ENCODE measurements at regions not wholly inside any gene's neighbourhood (a gene's known extent, or its start where the extent isn't known, plus 50 kb on each side); places are given as distances from the start of the nearest gene placed in this dataset.

DNA sequence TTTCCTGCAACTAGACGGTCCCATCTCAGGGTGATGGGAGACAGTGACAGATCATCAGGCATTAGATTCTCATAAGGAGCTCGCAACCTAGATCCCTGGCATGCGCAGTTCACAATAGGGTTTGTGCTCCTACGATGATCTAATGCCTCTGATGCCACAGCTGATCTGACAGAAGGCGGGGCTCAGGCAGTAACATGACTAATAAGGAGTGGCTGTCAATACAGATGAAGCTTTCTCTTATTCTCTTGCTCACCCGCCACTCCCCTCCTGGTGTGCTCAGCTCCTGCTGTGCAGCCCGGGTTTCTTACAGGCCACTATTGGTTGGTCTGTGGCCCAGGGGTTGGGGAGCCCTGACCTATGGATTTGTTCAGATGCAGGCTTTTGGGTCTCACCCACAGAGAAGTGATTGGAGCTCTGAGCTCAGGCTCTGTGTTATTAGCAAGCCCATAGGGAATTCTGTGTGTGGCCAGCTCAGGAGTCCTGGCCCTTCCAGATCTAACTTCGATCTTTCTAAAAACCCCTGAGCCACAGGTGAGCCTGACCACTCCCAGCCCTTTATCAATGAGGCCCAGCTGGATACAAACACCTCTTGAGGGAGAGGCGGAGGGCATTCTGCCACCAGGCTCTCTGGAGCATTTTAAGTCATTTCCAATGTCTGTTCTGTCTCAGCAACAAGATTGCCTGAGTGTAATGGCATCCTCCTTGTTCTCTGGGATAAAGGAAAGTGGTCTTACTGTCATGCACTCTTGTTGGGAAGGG is 351.8 kb downstream of the BUD13 start:
- no peak overlapping the region for H3K4me3 ChIP-seq (ENCODE audit: low read depth in 1 of 2, low read length in 2 of 2)
- H3K4me1 ChIP-seq (ENCODE audit: control insufficient read depth in 2 of 2, insufficient read depth in 2 of 2, low read length in 1 of 2): no peaks in the 10 kb centered on the region
- no peaks in the 10 kb centered on the region for H3K27me3 ChIP-seq (ENCODE audit: control insufficient read depth in 1 of 2, insufficient read depth in 2 of 2, low read length in 2 of 2)
- WGBS, 2 donors: 55% methylated on average over 9 of the region's 9 CpGs
- no peak overlapping the region for H3K27ac ChIP-seq (ENCODE audit: low read depth in 2 of 2, low read length in 1 of 2)
- no peaks in the 10 kb centered on the region for H3K36me3 ChIP-seq (ENCODE audit: control insufficient read depth in 2 of 2, insufficient read depth in 2 of 2, low read length in 1 of 2)
- no peaks in the 10 kb centered on the region for H3K9me3 ChIP-seq (ENCODE audit: control insufficient read depth in 2 of 2, insufficient read depth in 1 of 2, low read depth in 1 of 2, low read length in 1 of 2)

DNA sequence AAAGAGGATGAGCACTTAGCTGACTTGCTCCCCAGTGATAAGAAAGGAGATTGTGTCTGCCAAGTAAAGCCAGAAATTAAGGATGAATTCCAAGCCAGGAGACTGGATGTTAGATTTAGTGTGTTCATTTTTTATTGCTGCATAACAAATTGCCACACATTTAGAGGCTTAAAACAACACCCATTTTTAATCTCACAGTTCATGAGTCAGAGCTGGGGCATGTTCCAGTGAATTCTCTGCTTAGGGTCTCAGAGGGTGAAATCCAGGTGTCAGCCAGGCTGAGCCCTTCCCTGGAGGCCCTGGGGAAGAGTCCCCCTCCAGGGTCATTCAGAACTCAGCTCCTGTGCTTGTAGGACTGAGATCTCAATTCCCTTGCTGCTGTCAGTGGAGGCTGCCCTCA is 352.8 kb downstream of the BUD13 start:
- H3K27ac ChIP-seq (ENCODE audit: low read depth in 2 of 2, low read length in 1 of 2): no peak overlapping the region
- no peaks in the 10 kb centered on the region for H3K9me3 ChIP-seq (ENCODE audit: control insufficient read depth in 2 of 2, insufficient read depth in 1 of 2, low read depth in 1 of 2, low read length in 1 of 2)
- no peaks in the 10 kb centered on the region for H3K27me3 ChIP-seq (ENCODE audit: control insufficient read depth in 1 of 2, insufficient read depth in 2 of 2, low read length in 2 of 2)
- no peaks in the 10 kb centered on the region for H3K36me3 ChIP-seq (ENCODE audit: control insufficient read depth in 2 of 2, insufficient read depth in 2 of 2, low read length in 1 of 2)
- no peaks in the 10 kb centered on the region for H3K4me1 ChIP-seq (ENCODE audit: control insufficient read depth in 2 of 2, insufficient read depth in 2 of 2, low read length in 1 of 2)
- no peak overlapping the region for H3K4me3 ChIP-seq (ENCODE audit: low read depth in 1 of 2, low read length in 2 of 2)

DNA sequence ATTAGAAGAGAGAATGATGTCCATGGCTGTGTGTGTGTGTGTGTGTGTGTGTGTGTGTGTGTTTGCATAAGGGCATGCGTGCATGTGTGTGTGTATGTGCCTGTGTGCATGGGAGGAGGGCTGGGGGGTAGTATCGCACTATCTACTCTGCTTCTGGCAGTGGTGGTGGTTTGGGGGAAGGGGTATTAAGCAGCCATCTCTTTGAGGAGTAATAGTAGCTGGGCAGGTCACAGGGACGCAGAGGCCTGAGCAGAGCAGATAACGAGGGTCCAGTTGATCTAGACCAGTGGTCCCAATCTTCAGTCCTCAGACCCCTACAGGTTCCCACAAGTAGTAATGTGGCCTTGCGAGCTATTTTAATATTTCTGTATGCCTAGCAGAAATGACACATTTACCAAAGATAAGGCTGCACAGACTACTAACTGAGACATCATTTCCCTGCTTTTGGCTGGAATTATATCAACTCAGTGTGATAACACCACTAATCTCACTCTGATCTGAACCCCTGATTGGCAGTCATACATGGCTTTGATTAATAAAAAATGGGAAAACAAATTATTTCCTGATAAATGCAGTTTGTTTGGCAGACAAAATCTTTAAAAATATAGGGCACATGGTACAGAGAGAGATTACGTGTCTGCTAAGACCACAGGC is 354.3 kb downstream of the BUD13 start:
- Histone ChIP-seq H3K36me3 (ENCODE audit: control insufficient read depth in 2 of 2, insufficient read depth in 2 of 2, low read length in 1 of 2) (no peaks in the 10 kb centered on the region), H3K27ac (ENCODE audit: low read depth in 2 of 2, low read length in 1 of 2) (no peak overlapping the region), H3K4me1 (ENCODE audit: control insufficient read depth in 2 of 2, insufficient read depth in 2 of 2, low read length in 1 of 2) (no peaks in the 10 kb centered on the region), H3K9me3 (ENCODE audit: control insufficient read depth in 2 of 2, insufficient read depth in 1 of 2, low read depth in 1 of 2, low read length in 1 of 2) (no peaks in the 10 kb centered on the region), H3K4me3 (ENCODE audit: low read depth in 1 of 2, low read length in 2 of 2) (no peak overlapping the region), H3K27me3 (ENCODE audit: control insufficient read depth in 1 of 2, insufficient read depth in 2 of 2, low read length in 2 of 2) (no peaks in the 10 kb centered on the region)
- 85 to 93% methylated on average over 6 of the region's 6 CpGs for WGBS, 2 donors

- no peak overlapping the region for H3K4me3 ChIP-seq (ENCODE audit: low read depth in 1 of 2, low read length in 2 of 2)
- no peaks in the 10 kb centered on the region for H3K36me3 ChIP-seq (ENCODE audit: control insufficient read depth in 2 of 2, insufficient read depth in 2 of 2, low read length in 1 of 2)
- no peaks in the 10 kb centered on the region for H3K9me3 ChIP-seq (ENCODE audit: control insufficient read depth in 2 of 2, insufficient read depth in 1 of 2, low read depth in 1 of 2, low read length in 1 of 2)
- H3K27ac ChIP-seq (ENCODE audit: low read depth in 2 of 2, low read length in 1 of 2): no peak overlapping the region
- H3K27me3 ChIP-seq (ENCODE audit: control insufficient read depth in 1 of 2, insufficient read depth in 2 of 2, low read length in 2 of 2): no peaks in the 10 kb centered on the region
- 80 to 86% methylated on average over 1 of the region's 1 CpG for WGBS, 2 donors
- no peaks in the 10 kb centered on the region for H3K4me1 ChIP-seq (ENCODE audit: control insufficient read depth in 2 of 2, insufficient read depth in 2 of 2, low read length in 1 of 2)
Observed at GRCh38 chr11:116416852-116417251, 355.9 kb downstream of the BUD13 start.

DNA sequence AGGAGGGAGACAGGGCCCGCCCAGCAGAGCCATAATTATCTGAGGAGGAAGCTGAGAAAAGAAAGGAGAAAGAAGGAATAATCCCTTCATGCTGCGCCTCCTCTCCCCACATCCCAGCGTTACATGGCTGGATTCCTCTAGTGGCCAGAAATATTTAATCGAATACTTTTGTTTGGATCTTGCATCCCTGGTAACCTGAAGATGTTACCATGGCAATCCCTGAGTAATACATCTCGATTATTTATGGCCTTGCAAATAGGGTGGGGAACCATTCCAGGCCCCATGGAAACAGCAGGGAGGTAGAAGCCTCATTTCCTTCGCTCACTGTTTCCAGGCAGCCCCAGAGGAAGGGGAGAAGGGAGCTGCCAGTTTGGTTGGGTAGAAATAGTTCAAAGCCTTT is 357.7 kb downstream of the BUD13 start:
- no peaks in the 10 kb centered on the region for H3K27me3 ChIP-seq (ENCODE audit: control insufficient read depth in 1 of 2, insufficient read depth in 2 of 2, low read length in 2 of 2)
- no peaks in the 10 kb centered on the region for H3K9me3 ChIP-seq (ENCODE audit: control insufficient read depth in 2 of 2, insufficient read depth in 1 of 2, low read depth in 1 of 2, low read length in 1 of 2)
- H3K36me3 ChIP-seq (ENCODE audit: control insufficient read depth in 2 of 2, insufficient read depth in 2 of 2, low read length in 1 of 2): no peaks in the 10 kb centered on the region
- H3K4me3 ChIP-seq (ENCODE audit: low read depth in 1 of 2, low read length in 2 of 2): no peak overlapping the region
- H3K27ac ChIP-seq (ENCODE audit: low read depth in 2 of 2, low read length in 1 of 2): no peak overlapping the region
- WGBS, 2 donors: 46 to 50% methylated on average over 6 of the region's 6 CpGs
- H3K4me1 ChIP-seq (ENCODE audit: control insufficient read depth in 2 of 2, insufficient read depth in 2 of 2, low read length in 1 of 2): no peaks in the 10 kb centered on the region

GRCh38 chr11:116414357-116414880 is 358.4 kb downstream of the BUD13 start:
- Histone ChIP-seq H3K4me3 (ENCODE audit: low read depth in 1 of 2, low read length in 2 of 2) (no peak overlapping the region), H3K27ac (ENCODE audit: low read depth in 2 of 2, low read length in 1 of 2) (no peak overlapping the region), H3K27me3 (ENCODE audit: control insufficient read depth in 1 of 2, insufficient read depth in 2 of 2, low read length in 2 of 2) (no peaks in the 10 kb centered on the region), H3K9me3 (ENCODE audit: control insufficient read depth in 2 of 2, insufficient read depth in 1 of 2, low read depth in 1 of 2, low read length in 1 of 2) (no peaks in the 10 kb centered on the region), H3K36me3 (ENCODE audit: control insufficient read depth in 2 of 2, insufficient read depth in 2 of 2, low read length in 1 of 2) (no peaks in the 10 kb centered on the region), H3K4me1 (ENCODE audit: control insufficient read depth in 2 of 2, insufficient read depth in 2 of 2, low read length in 1 of 2) (no peaks in the 10 kb centered on the region)
- 72 to 74% methylated on average over 9 of the region's 9 CpGs for WGBS, 2 donors

GRCh38 chr11:116413301-116414242 is 359.2 kb downstream of the BUD13 start:
- Histone ChIP-seq H3K4me3 (ENCODE audit: low read depth in 1 of 2, low read length in 2 of 2) (no peak overlapping the region), H3K27ac (ENCODE audit: low read depth in 2 of 2, low read length in 1 of 2) (no peak overlapping the region), H3K9me3 (ENCODE audit: control insufficient read depth in 2 of 2, insufficient read depth in 1 of 2, low read depth in 1 of 2, low read length in 1 of 2) (no peaks in the 10 kb centered on the region), H3K4me1 (ENCODE audit: control insufficient read depth in 2 of 2, insufficient read depth in 2 of 2, low read length in 1 of 2) (no peaks in the 10 kb centered on the region), H3K36me3 (ENCODE audit: control insufficient read depth in 2 of 2, insufficient read depth in 2 of 2, low read length in 1 of 2) (no peaks in the 10 kb centered on the region), H3K27me3 (ENCODE audit: control insufficient read depth in 1 of 2, insufficient read depth in 2 of 2, low read length in 2 of 2) (no peaks in the 10 kb centered on the region)
- 89 to 95% methylated on average over 2 of the region's 2 CpGs for WGBS, 2 donors

GRCh38 chr11:116412118-116412889 is 360.5 kb downstream of the BUD13 start:
- Histone ChIP-seq H3K27me3 (ENCODE audit: control insufficient read depth in 1 of 2, insufficient read depth in 2 of 2, low read length in 2 of 2) (no peaks in the 10 kb centered on the region), H3K9me3 (ENCODE audit: control insufficient read depth in 2 of 2, insufficient read depth in 1 of 2, low read depth in 1 of 2, low read length in 1 of 2) (no peaks in the 10 kb centered on the region), H3K36me3 (ENCODE audit: control insufficient read depth in 2 of 2, insufficient read depth in 2 of 2, low read length in 1 of 2) (no peaks in the 10 kb centered on the region), H3K4me3 (ENCODE audit: low read depth in 1 of 2, low read length in 2 of 2) (no peak overlapping the region), H3K4me1 (ENCODE audit: control insufficient read depth in 2 of 2, insufficient read depth in 2 of 2, low read length in 1 of 2) (no peaks in the 10 kb centered on the region), H3K27ac (ENCODE audit: low read depth in 2 of 2, low read length in 1 of 2) (no peak overlapping the region)
- WGBS, 2 donors: 55 to 61% methylated on average over 6 of the region's 6 CpGs

GRCh38 chr11:116409238-116409637 is 363.5 kb downstream of the BUD13 start:
- H3K27me3 ChIP-seq (ENCODE audit: control insufficient read depth in 1 of 2, insufficient read depth in 2 of 2, low read length in 2 of 2): no peaks in the 10 kb centered on the region
- H3K27ac ChIP-seq (ENCODE audit: low read depth in 2 of 2, low read length in 1 of 2): no peak overlapping the region
- no peak overlapping the region for H3K4me3 ChIP-seq (ENCODE audit: low read depth in 1 of 2, low read length in 2 of 2)
- 82 to 83% methylated on average over 4 of the region's 4 CpGs for WGBS, 2 donors
- no peaks in the 10 kb centered on the region for H3K9me3 ChIP-seq (ENCODE audit: control insufficient read depth in 2 of 2, insufficient read depth in 1 of 2, low read depth in 1 of 2, low read length in 1 of 2)
- no peaks in the 10 kb centered on the region for H3K36me3 ChIP-seq (ENCODE audit: control insufficient read depth in 2 of 2, insufficient read depth in 2 of 2, low read length in 1 of 2)
- no peaks in the 10 kb centered on the region for H3K4me1 ChIP-seq (ENCODE audit: control insufficient read depth in 2 of 2, insufficient read depth in 2 of 2, low read length in 1 of 2)
